Cardiac septum (tissue), 1 donor: ENCODE measurements at regions not wholly inside any gene's neighbourhood (a gene's known extent, or its start where the extent isn't known, plus 50 kb on each side); places are given as distances from the start of the nearest gene placed in this dataset.

Experiments
- DNase-seq: peaks from one replicate; pipeline ENCODE4 v3.0.0-alpha.2; 2020; ENCODE audit warnings: low spot score
- intact Hi-C: fragments of 100-400 bp; cut with DNase I; formaldehyde crosslinking; loops from one replicate; pipeline ENCODE4 v1.14.0; 2022
- donor health status: DM: no; HTN: no; CAD: no.

DNA sequence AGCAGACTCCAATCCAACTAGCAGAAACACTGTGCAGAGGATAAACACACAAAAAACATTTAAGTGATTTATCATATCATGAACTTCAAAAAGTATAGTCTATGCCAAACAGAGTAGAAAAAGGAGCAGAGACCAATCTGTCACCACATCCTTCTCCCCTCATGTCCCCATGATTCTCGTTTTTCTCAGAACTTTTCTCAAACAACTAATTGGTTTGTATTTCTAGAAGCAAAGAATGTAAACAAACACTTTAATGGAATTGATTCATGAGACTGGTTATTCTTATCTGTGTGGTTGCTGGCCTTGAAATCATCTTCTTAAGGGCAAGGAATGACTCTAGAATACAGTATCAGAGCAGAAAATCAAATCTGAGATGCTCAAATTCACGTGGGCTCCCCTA is 294.2 kb upstream of the THBS1 start:
- intact Hi-C loops, result no loop called here
- no peak for DNase-seq

DNA sequence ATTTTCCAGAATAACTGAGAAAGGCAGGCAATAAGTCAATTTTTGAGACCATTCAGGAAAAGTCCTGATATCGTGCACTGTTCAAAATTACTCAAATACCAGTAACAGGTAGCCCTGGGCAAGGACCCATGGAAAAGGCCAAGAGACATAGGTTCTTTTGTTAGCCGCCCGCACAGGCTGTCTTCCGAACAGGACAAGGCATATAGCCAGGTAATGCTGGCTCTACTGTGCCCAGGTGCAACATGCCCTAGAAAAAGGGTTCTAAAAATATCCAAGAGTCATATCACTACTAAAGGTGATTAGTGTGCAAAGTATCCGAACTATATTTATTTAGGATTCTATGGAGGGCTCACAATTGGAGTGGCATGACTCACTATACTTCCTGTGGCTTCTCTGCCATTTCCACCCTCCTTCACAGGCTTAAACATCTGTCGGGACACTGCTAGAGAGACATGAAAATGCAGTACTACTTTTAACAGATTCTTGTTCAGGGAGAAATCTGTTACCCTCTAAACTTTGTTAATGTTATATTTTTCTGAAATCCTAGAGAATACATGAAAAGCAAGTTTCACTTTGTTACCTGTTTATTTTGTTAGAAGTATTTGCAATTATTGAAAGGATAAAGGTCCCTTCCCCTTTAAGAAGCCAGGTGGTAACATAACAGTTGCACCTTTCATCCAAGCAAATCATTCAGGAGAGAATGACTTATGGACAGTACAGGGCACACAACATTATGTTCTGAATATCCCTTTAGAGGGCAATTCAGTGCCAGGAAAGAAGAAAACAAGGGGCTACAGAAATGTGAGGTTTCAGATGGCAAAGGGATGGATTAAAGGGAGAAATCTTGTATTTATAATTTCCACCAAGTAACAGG is 293.3 kb upstream of the THBS1 start:
- intact Hi-C loops, result no loop called here
- no peak for DNase-seq

DNA sequence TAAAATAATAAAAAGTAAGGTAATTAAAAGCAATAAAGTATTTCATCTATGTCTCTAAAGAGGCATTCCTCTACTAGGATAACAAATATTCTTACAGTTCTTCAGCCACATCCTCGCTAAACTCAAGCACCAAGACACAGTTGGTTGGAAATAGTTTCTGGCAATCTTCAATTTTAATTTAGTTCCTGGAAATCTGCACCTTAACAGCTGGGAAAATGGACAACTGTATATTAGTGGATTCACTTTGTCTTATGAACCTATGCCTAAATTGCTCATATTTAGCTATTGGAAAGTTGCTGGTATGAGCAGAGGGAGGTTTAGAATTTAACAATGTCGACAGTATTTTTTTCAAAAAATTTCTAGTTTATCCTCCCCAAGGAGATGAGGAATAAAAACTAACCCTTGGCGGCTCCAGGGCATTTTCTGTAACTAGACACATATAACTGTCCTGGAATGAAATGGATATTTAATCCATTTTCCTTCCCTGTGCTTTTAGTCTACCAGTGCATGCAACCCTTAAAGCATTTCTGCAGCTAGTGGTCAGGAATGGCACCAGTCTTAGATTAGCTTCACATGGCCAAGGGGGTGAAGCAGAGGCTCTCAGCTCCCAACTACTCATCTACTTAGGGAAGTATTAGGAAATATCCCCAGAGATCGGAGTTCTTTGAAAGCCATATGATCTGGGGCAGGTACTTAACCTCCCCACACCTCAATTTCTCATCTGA is 290.0 kb upstream of the THBS1 start:
- DNase-seq, result no peak
- intact Hi-C loops, result loop anchor here (10.0 kb wide), 1 partner anchor 116 kb away; no protein-coding TSS in a partner anchor

DNA sequence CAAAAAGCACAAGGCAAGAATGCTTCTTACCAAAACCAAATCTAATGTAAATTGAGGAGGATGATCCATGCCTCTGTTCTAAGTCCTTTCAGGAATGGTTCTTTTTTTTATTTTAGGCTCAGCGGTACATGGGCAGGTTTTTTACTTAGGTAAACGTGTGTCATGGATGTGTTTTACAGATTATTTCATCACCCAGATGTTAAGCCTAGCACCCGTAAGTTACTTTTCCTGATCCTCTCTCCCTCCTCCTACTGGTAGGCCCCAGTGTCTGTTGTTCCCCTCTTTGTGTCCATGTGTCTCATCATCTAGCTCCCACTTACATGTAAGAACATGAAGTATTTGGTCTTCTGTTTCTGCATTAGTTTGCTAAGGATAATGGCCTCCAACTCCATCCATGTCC is 289.2 kb upstream of the THBS1 start:
- no peak for DNase-seq
- intact Hi-C loops, result loop anchor here (10.0 kb wide), 1 partner anchor 117 kb away; no protein-coding TSS in a partner anchor

DNA sequence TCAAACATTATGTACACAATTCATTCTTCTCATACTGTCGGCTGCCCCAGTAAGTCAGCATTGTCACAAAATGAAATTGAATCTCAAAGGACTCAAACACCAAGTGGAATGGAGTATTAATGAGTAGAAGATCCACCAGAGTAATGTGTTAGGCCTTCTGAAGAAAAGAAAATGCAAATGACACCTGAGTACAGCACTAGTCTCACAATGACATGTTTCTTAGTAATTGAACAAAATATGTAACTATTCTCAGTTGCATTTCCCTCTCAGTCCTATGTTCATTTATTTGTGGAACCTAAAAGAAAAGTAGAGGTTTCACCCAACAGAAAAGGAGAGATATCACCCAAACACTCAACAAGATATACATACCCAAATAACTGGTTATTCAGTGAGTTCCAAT is 283.9 kb upstream of the THBS1 start:
- DNase-seq, result no peak
- intact Hi-C loops, result loop anchor here (10.0 kb wide), 1 partner anchor 122 kb away; no protein-coding TSS in a partner anchor

DNA sequence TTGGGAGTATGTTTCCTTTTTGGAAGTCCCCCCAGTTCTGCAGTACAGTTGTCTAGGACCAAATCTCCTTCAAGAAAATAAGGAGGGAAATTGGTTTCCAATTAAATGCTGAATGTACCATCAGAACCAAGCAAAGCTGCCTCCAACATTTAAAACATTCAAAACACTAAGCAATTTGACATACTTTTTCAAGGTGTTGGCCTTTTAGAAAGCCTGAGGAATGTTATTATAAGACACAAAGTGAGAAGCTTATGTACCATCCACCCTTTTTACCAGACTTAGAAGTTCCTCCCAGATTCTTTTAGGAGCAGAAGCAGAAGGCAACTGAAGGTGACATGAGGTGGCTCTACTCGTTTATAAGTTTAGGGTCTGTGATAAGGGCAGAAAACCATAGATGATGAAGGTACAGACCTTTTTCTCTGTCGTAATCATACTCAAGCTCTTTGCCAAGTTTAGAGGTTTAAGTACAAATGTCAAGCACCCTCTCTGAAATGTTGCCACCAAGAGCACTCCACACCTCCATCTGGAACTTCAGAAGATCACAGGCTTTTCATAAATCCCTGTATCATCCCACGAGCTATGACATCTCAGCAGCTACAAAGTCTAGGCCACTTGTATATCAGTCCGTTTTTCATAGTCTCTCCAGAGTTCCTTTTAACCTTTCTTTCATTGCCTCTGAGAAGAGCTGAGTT is 282.5 kb upstream of the THBS1 start:
- DNase-seq, result no peak
- intact Hi-C loops, result loop anchor here (10.0 kb wide), 1 partner anchor 124 kb away; no protein-coding TSS in a partner anchor

DNA sequence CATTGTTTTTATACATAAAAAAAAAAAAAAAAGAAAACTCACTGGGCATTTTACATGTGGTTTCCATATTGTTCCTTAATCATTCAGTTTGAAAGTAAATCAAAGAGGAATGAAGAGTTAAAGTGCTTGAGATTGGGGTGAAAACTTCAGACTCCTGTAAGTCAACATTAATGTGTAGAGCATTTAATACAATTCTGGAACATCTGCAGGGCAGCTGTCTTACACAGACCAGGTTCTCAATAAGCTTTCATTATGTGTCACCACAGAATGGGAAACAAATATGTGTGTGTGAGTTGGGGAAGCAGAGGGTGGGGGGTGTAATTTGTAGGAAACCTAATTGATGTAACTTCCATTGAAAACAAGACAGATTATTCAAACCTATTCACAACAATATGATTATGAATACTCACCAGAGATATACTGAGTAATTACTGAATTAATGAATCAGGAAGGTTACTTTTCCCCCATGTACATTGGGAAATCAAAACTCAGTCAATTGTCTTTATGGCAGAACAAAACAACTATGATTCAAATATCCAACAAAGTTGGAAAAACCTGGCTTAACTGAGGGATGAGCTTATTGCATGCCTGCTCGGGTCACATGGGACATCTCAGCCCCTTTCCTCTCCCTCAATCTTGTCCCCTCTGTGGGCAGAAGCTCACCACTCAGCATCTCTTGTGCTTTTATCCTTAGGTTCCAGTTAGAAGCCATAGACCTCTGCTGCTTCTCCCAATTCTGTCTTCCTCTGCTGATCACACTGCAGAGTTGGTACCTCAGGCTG is 281.2 kb upstream of the THBS1 start:
- intact Hi-C loops, result loop anchor here (10.0 kb wide), 1 partner anchor 125 kb away; no protein-coding TSS in a partner anchor
- no peak for DNase-seq

DNA sequence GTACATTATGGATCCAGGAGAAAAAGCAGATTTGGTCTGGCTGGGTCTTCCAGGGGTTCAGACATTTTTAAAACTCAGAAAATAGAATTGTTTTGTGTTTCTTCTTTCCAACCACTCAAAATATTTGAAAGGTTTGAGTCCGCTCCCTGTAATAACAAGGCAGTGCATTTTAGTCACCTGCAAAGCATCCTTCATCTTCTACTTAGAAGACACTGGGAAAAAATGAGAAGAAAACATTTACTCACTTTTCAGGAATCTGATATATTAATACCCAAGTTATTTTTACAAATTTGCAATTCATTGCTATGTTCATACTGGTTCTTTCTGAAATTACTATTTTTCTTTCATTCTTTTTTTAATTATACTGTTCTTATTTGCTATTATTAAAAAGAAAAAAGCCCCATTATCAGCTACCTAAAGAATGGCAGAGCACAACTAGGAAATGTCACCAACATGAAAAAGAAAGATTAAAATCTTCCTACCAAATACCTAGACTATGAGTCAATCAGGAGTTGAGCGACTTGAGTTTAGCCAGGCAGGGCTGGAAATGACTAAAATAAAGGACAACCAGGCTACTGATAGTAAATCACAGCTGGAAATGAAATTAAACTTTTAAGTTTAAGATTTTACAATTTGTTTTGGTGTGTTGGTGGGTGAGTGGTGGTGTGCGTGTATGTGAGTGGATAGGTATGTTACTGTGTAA is 280.3 kb upstream of the THBS1 start:
- intact Hi-C loops, result no loop called here
- no peak for DNase-seq

DNA sequence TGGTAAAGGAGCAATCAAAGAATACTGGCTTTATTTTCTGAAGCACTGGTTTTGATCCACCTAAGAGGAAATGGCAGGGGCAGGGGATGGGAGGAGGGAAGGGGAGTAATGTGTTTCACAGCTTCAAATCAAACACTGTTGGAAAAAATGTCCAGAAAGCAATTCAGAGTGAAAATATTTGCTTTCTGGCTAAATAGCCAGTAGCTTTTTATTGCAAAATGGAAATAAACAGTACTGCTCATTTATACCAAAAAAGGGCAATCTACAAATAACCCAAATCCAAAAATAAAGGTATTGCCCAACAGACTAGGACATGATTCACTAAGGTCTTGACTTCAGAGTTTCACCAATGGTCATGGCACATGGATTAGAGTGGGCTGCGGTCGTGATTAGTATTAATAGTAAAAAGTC is 279.3 kb upstream of the THBS1 start:
- DNase-seq, result no peak
- intact Hi-C loops, result no loop called here

DNA sequence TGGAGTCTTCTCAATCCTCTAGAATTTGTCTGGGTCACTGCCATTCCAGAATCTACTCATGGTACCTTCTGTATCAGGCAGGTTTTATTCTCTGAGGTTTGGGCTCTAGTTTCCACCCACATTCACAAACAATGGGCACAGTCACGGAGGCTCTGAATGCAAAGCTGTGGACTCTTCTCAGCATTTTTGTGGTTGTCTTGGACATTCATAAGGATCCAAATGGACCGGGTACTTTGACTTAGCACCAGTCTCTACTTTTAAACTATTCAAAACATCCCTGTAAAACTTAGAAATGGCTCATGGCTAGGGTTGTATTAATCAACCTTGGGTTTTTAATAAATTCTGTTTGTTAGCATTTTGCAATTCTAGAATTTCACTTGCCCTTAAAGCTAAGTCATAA is 277.9 kb upstream of the THBS1 start:
- intact Hi-C loops, result no loop called here

DNA sequence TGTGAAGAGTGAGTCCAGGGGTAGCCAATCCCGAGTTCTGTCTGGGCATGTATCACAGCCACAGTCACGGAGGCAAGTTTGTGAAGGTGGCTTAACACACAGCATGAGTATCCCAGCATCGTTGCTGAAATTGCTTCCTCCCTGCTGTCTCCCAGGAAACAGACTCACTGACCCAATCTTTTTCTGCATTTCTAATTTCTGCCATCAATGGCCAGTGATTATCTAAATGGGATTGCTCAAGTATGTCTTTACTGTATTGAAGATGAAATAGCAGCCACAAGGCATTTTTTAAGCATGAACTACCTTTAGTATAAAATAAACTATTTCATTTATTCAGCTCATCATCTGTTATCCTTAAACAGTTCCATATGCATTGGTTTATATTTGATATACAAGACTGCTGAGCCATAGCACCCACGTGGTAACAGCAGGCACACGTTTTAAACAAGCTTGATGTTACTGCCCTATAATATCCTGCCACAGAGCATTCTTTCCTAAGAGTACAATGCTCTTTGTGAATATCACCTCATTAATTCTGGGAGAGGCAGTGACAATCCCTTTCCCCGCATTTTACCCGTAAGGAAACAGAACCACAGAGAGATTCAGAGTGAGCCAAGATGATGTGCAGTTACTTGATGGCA is 276.6 kb upstream of the THBS1 start:
- no peak for DNase-seq
- intact Hi-C loops, result no loop called here

More for the DNA sequence above, 277.9 kb upstream of the THBS1 start:
- DNase-seq, result no peak

DNA sequence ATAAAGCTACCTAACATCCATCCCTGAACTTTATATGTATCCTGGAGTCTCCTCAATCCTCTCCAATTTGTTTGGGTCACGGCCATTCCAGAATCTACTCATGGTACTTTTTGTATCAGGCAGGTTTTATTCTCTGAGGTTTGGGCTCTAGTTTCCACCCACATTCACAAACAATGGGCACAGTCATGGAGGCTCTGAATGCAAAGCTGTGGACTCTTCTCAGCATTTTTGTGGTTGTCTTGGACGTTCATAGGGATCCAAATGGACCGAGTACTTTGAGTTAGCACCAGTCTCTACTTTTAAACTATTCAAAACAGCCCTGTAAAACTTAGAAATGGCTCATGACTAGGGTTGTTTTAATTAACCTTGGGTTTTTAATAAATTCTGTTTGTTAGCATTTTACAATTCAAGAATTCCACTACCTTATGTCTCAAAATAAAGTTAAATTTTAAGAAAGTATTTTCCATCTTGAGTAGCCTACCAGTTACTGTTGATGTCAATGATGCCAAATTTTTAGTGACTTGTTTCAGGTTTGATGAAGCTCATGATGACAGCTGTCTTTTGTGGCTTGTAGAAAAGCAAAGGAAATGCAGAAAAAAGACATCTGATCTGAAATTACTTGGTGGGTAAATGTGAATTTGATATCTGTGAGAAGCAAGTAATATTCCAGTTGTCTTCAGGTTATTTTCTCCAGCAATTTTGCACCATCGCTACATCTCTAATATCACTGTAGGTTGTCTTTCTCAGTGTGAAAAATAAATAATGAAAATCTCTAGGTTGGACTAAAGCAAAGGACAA is 275.7 kb upstream of the THBS1 start:
- intact Hi-C loops, result no loop called here

DNA sequence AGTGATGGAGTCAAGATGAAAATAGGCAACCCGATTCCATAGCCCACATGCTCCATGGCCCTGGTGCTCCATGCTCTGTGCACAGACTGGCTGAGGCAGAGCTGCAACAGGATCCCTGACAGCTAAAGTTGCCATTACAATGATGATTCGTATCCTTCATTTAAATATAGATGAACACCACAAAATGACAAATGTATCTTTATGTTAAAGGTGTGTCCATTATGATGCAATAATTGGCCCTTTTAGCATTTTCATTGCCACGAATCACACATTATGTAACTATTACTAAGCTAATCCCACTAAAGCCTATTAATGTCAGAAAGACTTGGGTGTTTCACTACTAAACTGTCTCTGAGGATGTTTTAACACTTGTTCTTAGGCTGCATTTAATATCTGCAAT is 270.2 kb upstream of the THBS1 start:
- intact Hi-C loops, result no loop called here

More for the DNA sequence above, 275.7 kb upstream of the THBS1 start:
- DNase-seq, result no peak

DNA sequence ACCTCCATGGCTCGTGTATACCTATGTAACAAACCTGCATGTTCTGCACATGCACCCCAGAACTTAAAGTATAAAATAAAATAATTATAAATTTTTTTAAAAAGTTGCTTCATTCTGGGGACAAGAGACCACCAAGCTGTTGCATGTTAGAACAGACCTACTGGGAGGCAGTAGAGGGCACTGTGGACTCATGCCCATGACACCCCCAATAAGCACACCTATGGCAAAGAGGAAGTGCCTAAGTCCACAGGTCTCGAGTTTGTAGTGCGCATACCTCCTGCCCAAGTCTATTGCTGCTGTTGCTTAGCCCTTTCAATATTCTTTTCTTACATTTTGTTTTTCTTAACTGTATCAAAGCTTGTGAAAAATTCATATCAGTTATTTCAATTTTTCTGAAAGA is 267.9 kb upstream of the THBS1 start:
- DNase-seq, result no peak
- intact Hi-C loops, result loop anchor here (2.0 kb wide), 1 partner anchor 268 kb away; the partner anchor contains the start of gene THBS1

More for the DNA sequence above, 270.2 kb upstream of the THBS1 start:
- no peak for DNase-seq

DNA sequence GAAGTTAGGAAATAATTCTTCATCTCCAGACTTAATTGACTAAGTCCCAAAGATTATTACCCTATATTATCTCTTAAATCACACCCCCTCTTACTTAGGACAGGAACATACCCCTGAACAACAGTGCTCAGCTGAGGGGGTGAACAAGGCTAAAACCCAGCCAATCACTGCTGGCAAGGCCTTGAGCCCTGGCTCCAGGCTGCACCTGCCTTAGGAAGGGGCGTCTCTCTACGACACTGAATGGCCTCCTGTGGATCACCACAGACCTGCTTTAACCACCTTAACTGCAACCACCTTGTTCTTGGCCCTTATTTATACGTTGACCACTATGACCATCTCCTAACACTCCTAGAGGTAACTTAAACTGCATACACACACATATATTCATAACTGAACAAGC is 267.4 kb upstream of the THBS1 start:
- intact Hi-C loops, result loop anchor here (2.0 kb wide), 1 partner anchor 267 kb away; the partner anchor contains the start of gene THBS1
- no peak for DNase-seq

DNA sequence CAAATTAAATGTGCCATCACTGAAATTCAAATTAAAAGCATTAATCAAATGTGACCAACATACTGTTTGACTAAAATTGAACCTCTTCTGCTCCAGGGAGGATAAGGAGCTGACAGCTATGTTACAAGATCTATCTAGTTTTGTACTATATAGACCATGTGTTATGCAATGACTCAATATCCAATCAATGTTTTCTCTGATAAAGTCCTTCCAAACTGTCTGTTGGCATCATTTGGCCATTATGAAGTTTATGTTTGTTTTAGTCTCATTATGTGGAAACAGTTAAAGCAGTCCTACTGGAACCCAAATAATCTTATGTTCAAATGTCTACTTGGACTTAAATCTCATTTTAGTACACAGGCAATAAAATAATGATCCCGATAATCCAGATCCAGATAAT is 267.0 kb upstream of the THBS1 start:
- intact Hi-C loops, result loop anchor here (2.0 kb wide), 1 partner anchor 267 kb away; the partner anchor contains the start of gene THBS1
- DNase-seq, result no peak

DNA sequence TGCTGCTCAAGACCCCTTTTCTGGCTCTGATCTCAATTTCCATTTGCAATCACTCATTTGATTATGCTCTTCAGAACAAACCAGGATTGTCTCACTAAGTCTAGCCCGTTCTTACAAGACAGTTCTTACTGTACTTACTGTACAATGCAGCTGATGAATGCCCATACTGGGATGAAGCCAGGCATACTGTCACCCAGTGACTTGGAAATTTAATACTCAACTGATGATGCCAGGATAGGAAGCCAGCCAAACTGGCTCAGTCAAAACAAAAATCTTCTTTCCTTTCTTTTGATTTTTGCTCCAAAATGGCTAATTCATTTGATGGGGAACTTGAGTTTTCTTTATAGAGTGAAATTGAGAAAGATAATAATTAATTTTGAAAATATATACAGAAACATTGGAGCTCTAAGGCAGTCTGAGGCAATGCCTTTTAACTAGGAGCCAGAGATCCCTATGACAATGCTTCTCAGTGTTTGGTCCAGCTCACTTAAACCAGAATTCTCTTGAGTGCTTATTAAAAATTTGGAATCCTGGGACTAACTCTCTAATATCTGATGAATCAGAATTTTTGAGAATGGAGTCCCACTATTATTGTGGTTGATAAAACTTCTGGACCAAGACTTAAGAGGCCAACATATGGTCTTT is 265.6 kb upstream of the THBS1 start:
- intact Hi-C loops, result no loop called here
- DNase-seq, result no peak
